ENCODE measurements at regions not wholly inside any gene's neighbourhood (a gene's known extent, or its start where the extent isn't known, plus 50 kb on each side); places are given as distances from the start of the nearest gene placed in this dataset.

- TF ChIP-seq GATA3 (IDR thresholded peaks at IDR 0.05; ENCODE audit: low read depth, low read length) (no peak), GATA2 (IDR thresholded peaks at IDR 0.05; ENCODE audit: low read depth, low read length) (no peak)
These were observed 1456.2 kb upstream of the SLC10A2 start for GRCh38 chr13:104522235-104523072.

Data from SH-SY5Y (cell line).